ENCODE measurements at regions not wholly inside any gene's neighbourhood (a gene's known extent, or its start where the extent isn't known, plus 50 kb on each side); places are given as distances from the start of the nearest gene placed in this dataset.

DNA sequence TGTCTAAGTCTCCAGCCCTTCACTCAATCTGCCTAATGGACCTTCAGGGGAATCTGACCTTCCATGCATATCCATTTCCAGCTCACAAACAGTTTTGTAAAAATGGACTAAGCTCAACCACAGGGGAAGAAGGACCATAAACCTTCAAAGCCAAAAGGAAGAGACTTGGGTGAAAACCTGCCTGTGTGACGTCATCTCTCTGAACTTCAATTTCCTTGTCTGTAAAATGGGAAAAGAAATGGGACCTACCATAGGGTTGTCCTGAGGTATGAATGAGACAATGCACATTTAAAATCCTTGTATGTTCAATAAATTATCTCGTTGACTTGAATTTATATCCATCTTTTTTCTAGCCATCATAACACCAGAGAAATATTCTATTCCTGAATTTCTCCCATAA, 370.7 kb downstream of the INSC start:
- no peaks in the 10 kb centered on the region for H3K4me1 ChIP-seq
- no peak overlapping the region for H3K4me3 ChIP-seq
- TF ChIP-seq, protein P1, sequence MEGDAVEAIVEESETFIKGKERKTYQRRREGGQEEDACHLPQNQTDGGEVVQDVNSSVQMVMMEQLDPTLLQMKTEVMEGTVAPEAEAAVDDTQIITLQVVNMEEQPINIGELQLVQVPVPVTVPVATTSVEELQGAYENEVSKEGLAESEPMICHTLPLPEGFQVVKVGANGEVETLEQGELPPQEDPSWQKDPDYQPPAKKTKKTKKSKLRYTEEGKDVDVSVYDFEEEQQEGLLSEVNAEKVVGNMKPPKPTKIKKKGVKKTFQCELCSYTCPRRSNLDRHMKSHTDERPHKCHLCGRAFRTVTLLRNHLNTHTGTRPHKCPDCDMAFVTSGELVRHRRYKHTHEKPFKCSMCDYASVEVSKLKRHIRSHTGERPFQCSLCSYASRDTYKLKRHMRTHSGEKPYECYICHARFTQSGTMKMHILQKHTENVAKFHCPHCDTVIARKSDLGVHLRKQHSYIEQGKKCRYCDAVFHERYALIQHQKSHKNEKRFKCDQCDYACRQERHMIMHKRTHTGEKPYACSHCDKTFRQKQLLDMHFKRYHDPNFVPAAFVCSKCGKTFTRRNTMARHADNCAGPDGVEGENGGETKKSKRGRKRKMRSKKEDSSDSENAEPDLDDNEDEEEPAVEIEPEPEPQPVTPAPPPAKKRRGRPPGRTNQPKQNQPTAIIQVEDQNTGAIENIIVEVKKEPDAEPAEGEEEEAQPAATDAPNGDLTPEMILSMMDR (IDR thresholded peaks at IDR 0.05), result no peak
- intact Hi-C loops (cut with DNase I), result no loop called here
- H3K9me3 ChIP-seq, result no peaks in the 10 kb centered on the region
- H3K27ac ChIP-seq, result no peak overlapping the region
- no peaks in the 10 kb centered on the region for H3K36me3 ChIP-seq
- no peak for DNase-seq (ENCODE audit: low spot score in 2 of 2)
- H3K27me3 ChIP-seq, result no peaks in the 10 kb centered on the region

DNA sequence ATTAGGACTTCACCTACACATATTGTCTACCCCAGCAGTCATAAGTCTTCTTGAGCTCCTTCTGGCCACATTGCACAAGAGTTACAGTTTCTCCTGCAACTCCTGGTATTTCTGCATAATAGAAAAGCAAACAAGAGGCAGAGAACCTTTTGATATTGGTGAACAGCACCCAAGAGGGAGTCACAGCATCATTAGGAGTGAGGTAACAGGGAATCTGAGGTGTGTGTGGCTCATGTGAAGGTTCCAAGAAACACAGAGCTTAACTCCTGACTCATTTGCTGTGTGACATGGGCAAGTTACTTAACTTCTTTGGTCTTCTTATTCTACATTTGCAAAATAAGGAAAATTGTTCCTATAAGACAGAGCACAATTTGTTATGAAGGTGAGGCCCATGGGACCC, 374.6 kb downstream of the INSC start:
- DNase-seq (ENCODE audit: low spot score in 2 of 2), result no peak
- intact Hi-C loops (cut with DNase I), result no loop called here

DNA sequence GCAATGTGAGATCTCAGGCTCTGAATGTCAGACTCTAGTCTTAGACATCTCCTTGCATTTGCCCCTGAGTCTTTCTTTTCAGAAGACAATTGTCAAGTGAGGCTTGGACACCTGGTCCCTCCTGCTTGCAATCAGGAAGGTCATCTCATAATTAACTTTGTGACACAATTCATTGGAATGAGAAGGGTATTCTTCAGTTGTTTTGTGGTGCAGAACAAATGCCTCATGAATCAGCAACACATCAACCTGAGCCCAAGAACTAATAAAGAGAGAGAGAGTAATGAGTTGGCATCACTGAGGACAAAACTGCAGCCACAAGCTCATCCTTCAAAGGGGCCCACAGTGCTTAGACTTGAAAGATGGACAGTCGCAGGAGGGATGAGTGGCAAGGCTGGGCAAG, 375.8 kb downstream of the INSC start:
- H3K27me3 ChIP-seq, result no peaks in the 10 kb centered on the region
- no peak for DNase-seq (ENCODE audit: low spot score in 2 of 2)
- TF ChIP-seq, protein P1 (IDR thresholded peaks at IDR 0.05), result no peak
- no peaks in the 10 kb centered on the region for H3K9me3 ChIP-seq
- H3K36me3 ChIP-seq, result no peaks in the 10 kb centered on the region
- intact Hi-C loops (cut with DNase I), result no loop called here
- H3K27ac ChIP-seq, result no peak overlapping the region
- H3K4me3 ChIP-seq, result no peak overlapping the region
- no peaks in the 10 kb centered on the region for H3K4me1 ChIP-seq

More for the DNA sequence above, 374.6 kb downstream of the INSC start:
- H3K36me3 ChIP-seq, result no peaks in the 10 kb centered on the region
- no peaks in the 10 kb centered on the region for H3K9me3 ChIP-seq
- TF ChIP-seq, protein P1 (IDR thresholded peaks at IDR 0.05), result no peak
- no peaks in the 10 kb centered on the region for H3K27me3 ChIP-seq
- H3K4me3 ChIP-seq, result no peak overlapping the region
- H3K27ac ChIP-seq, result no peak overlapping the region
- no peaks in the 10 kb centered on the region for H3K4me1 ChIP-seq

DNA sequence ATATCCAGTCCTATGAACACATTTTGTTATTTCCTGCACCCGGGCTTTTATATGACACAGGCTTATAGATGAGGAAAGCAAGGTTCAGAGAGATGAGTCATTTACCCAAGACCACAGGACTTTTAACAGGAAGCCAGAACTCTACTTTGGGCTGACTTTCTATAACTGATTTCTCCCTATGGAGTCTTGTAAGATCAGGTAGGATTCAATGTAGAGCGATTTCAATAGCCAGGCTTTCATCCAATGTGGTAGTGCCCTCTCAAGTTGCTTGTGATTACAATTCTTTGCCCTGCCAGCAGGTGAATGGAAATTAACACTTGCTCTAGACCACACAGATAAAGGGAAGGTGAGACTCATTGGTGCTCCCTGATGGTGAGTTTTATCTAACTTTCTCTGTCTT, 378.3 kb downstream of the INSC start:
- no peaks in the 10 kb centered on the region for H3K36me3 ChIP-seq
- no peak overlapping the region for H3K4me3 ChIP-seq
- no peaks in the 10 kb centered on the region for H3K27me3 ChIP-seq
- TF ChIP-seq, protein P1 (IDR thresholded peaks at IDR 0.05), result no peak
- no peak overlapping the region for H3K27ac ChIP-seq
- H3K4me1 ChIP-seq, result no peaks in the 10 kb centered on the region
- intact Hi-C loops (cut with DNase I), result no loop called here
- no peaks in the 10 kb centered on the region for H3K9me3 ChIP-seq
- no peak for DNase-seq (ENCODE audit: low spot score in 2 of 2)

DNA sequence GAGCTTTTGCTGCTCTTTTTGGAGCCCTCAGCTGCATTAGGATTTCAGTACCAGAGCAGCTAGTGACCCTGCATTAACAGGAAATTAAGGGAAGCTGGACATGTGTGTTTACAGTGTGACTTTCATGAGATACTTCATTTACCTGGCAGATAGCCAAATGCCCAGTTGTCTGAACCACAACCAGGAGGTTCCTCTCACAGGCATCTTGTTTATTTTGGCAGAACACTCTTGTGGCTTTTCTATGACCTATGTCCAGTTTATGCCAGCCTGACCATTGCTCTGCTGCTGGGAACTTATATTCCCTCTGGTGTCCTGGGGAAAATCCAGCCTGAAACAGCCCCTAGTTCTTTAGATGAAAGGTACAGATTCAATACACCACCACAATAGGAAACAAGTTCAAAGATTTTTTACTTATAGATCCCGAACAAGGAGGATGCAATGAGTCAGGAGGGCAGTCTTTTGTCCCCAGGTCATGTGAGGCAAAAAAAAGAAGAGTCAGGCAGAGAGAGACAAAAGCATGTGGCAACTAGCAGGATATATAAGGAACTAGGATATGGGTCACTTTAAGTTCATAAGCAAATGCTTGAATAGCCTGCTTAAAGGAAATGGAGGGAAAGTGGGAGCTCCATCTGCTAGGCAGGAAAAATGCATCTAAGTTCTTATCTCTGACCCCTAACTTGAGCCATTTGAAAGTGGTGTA, 379.3 kb downstream of the INSC start:
- no peaks in the 10 kb centered on the region for H3K4me1 ChIP-seq
- no peaks in the 10 kb centered on the region for H3K9me3 ChIP-seq
- TF ChIP-seq, protein P1 (IDR thresholded peaks at IDR 0.05), result no peak
- H3K4me3 ChIP-seq, result no peak overlapping the region
- H3K27ac ChIP-seq, result no peak overlapping the region
- no peaks in the 10 kb centered on the region for H3K27me3 ChIP-seq
- intact Hi-C loops (cut with DNase I), result no loop called here
- DNase-seq (ENCODE audit: low spot score in 2 of 2), result no peak
- H3K36me3 ChIP-seq, result no peaks in the 10 kb centered on the region

DNA sequence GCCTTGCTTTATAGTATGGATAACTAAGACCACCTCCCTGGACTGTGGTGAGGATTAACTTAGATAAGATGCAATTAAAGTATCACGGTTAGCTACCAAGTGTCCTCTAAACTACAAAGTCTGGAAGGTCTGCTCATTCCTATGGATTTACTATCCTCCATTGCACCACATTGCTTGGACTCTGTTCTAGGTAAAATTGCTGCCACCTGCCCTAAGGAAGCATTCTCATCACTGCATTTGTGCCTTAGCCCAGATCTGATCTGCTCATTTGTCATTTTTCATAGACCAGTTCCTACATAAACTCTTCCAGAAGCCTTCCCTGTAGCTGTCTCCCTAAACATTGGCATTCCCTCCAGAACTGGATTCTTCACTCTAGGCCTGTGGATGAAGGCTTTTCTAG, 380.0 kb downstream of the INSC start:
- Histone ChIP-seq H3K9me3 (no peaks in the 10 kb centered on the region), H3K4me3 (no peak overlapping the region), H3K27ac (no peak overlapping the region), H3K36me3 (no peaks in the 10 kb centered on the region), H3K4me1 (no peaks in the 10 kb centered on the region), H3K27me3 (no peaks in the 10 kb centered on the region)
- intact Hi-C loops (cut with DNase I), result no loop called here
- TF ChIP-seq, protein P1 (IDR thresholded peaks at IDR 0.05), result no peak
- no peak for DNase-seq (ENCODE audit: low spot score in 2 of 2)

Measured in ascending aorta (tissue), 2 donors.